Panc1 (cell line): ENCODE measurements at regions not wholly inside any gene's neighbourhood (a gene's known extent, or its start where the extent isn't known, plus 50 kb on each side); places are given as distances from the start of the nearest gene placed in this dataset.

Source experiments
- ATAC-seq: fragments of 200-7000 bp; cut with Tn5 transposase; 2 replicates; pipeline ENCODE4 v1.9.1; 2020; ENCODE audit warnings: mild to moderate bottlenecking, moderate library complexity
- BruUV-seq: library from RNA; stranded (reverse); fragments of 400-500 nt; replicated peaks from 2 replicates; lab custom pipeline; 2021; lab: Mats Ljungman, UMichigan
- CTCF ChIA-PET: fragments of 300-600 bp; sonication (Branson Sonifier 250); formaldehyde crosslinking; loops from one replicate; lab custom pipeline; 2022; ENCODE audit warnings: antibody characterized with exemption; lab: Charles Lee
- POLR2A ChIA-PET: fragments of 300-600 bp; sonication (Branson Sonifier 250); formaldehyde crosslinking; loops from one replicate; lab custom pipeline; 2022; ENCODE audit warnings: antibody characterized with exemption; lab: Charles Lee
- DNase-seq: peaks from one replicate; pipeline ENCODE4 v3.0.0-alpha.2; 2010; ENCODE audit warnings: low read depth, low spot score
- H3K27ac ChIP-seq: 2 replicates; pipeline ENCODE4 v1.5.1; 2011; ENCODE audit warnings: mild to moderate bottlenecking, low read length, inconsistent platforms
- H3K27me3 ChIP-seq: fragments of 200-500 bp; sonication (Bioruptor generic); 2 replicates; pipeline ENCODE4 v1.6.0; 2014; ENCODE audit warnings: low read length, inconsistent platforms; ENCODE audit not compliant: control insufficient read depth, insufficient read depth
- H3K36me3 ChIP-seq: fragments of 200-500 bp; sonication (Bioruptor generic); 2 replicates; pipeline ENCODE4 v1.5.1; 2014; ENCODE audit warnings: inconsistent platforms, mild to moderate bottlenecking, low read length, moderate library complexity; ENCODE audit not compliant: control insufficient read depth, insufficient read depth
- H3K4me1 ChIP-seq: 2 replicates; pipeline ENCODE4 v1.5.1; 2011; ENCODE audit warnings: inconsistent platforms, mild to moderate bottlenecking, low read length, moderate library complexity; ENCODE audit not compliant: control insufficient read depth, insufficient read depth
- H3K4me3 ChIP-seq, 2 experiments: 2 replicates each; pipeline ENCODE4 v1.5.1; 2011 to 2012; ENCODE audit warnings: low read depth in 2 of 2, low read length in 2 of 2, mild to moderate bottlenecking in 2 of 2, inconsistent platforms in 1 of 2, moderate library complexity in 1 of 2
- H3K9me3 ChIP-seq: fragments of 200-500 bp; sonication (Bioruptor generic); 2 replicates; pipeline ENCODE4 v1.5.1; 2014; ENCODE audit warnings: low read depth, mild to moderate bottlenecking, inconsistent platforms, low read length, moderate library complexity; ENCODE audit not compliant: control insufficient read depth, insufficient read depth
- CTCF ChIP-seq: fragments of 450-650 bp; IDR thresholded peaks from 2 replicates; pipeline ENCODE4 v1.5.1; 2017; ENCODE audit warnings: mild to moderate bottlenecking
- POLR2AphosphoS5 ChIP-seq: IDR thresholded peaks from 2 replicates; pipeline ENCODE4 v1.6.1; 2012; ENCODE audit warnings: mild to moderate bottlenecking, low read depth, low read length, moderate library complexity
- REST ChIP-seq, 2 experiments: IDR thresholded peaks; 2 replicates each; pipeline ENCODE4 v1.6.1; 2011 to 2012; ENCODE audit warnings: low read depth in 2 of 2, control low read depth in 1 of 2, low read length in 1 of 2, mild to moderate bottlenecking in 1 of 2, moderate library complexity in 1 of 2; ENCODE audit not compliant: insufficient read depth in 1 of 2
- SIN3A ChIP-seq: IDR thresholded peaks from 2 replicates; pipeline ENCODE4 v1.6.1; 2012; ENCODE audit warnings: low read depth, mild to moderate bottlenecking, low read length, moderate library complexity, borderline replicate concordance; ENCODE audit not compliant: insufficient read depth
- TCF7L2 ChIP-seq: IDR thresholded peaks from 2 replicates; pipeline ENCODE4 v1.6.1; 2011; ENCODE audit warnings: mild to moderate bottlenecking, low read depth, low read length, inconsistent platforms
- in situ Hi-C: cut with HindIII; loops from 2 replicates; pipeline ENCODE4 v1.10.0; 2016; ENCODE audit warnings: low sequenced_read_pairs, low pct_unique_long_range_greater_than_20kb
- intact Hi-C: fragments of 100-400 bp; cut with micrococcal nuclease; formaldehyde crosslinking; loops from one replicate; pipeline ENCODE4 v1.10.0; 2022; ENCODE audit not compliant: unreplicated experiment

- TF ChIP-seq REST (IDR thresholded peaks at IDR 0.05; ENCODE audit: insufficient read depth in 1 of 2, low read depth in 2 of 2, low read length in 1 of 2), result no peak
- no peak for TF ChIP-seq TCF7L2
- no peak for TF ChIP-seq SIN3A
- no peak for TF ChIP-seq CTCF
- TF ChIP-seq POLR2AphosphoS5, result no peak
- no TSS peak for BruUV-seq
- H3K9me3 ChIP-seq, result no peaks in the 10 kb centered on the region
Measured at GRCh38 chr4:164596318-164596878, 157.5 kb upstream of the SMIM31 start.

GRCh38 chr4:164596927-164597326, 157.0 kb upstream of the SMIM31 start:
- no peak for TF ChIP-seq CTCF
- no peak for TF ChIP-seq REST (IDR thresholded peaks at IDR 0.05; ENCODE audit: insufficient read depth in 1 of 2, low read depth in 2 of 2, low read length in 1 of 2)
- TF ChIP-seq POLR2AphosphoS5, result no peak
- TF ChIP-seq SIN3A, result no peak
- in situ Hi-C loops (no loop called here), intact Hi-C loops (no loop called here)
- POLR2A ChIA-PET, result no interaction called here
- BruUV-seq, result no TSS peak
- ATAC-seq (no peak), DNase-seq (no peak)
- Histone ChIP-seq H3K27me3 (no peaks in the 10 kb centered on the region), H3K4me1 (no peaks in the 10 kb centered on the region), H3K36me3 (no peaks in the 10 kb centered on the region), H3K4me3 (no peak overlapping the region), H3K9me3 (0 out of 2 replicates have a peak, but pooled peaks cover 2% of the 10 kb centered on the region), H3K27ac (no peak overlapping the region)
- CTCF ChIA-PET, result no interaction called here

More at GRCh38 chr4:164596318-164596878, 157.5 kb upstream of the SMIM31 start:
- no peak overlapping the region for H3K27ac ChIP-seq
- no peaks in the 10 kb centered on the region for H3K27me3 ChIP-seq
- no peaks in the 10 kb centered on the region for H3K4me1 ChIP-seq
- intact Hi-C loops, result no loop called here
- ATAC-seq, result no peak
- in situ Hi-C loops, result no loop called here
- H3K4me3 ChIP-seq, result no peak overlapping the region
- ChIA-PET CTCF (no interaction called here), POLR2A (no interaction called here)
- no peaks in the 10 kb centered on the region for H3K36me3 ChIP-seq
- no peak for DNase-seq
